Mammary epithelial cell (primary cell): ENCODE measurements at regions not wholly inside any gene's neighbourhood (a gene's known extent, or its start where the extent isn't known, plus 50 kb on each side); places are given as distances from the start of the nearest gene placed in this dataset.

Experiments used
- EZH2 ChIP-seq: IDR thresholded peaks from 2 replicates; pipeline ENCODE4 v1.6.1; 2012; ENCODE audit warnings: low read length, inconsistent platforms, borderline replicate concordance
- TF ChIP-seq, protein P1 (sequence below), 2 donors: IDR thresholded peaks in 1 of 2; conservative IDR thresholded peaks in 1 of 2; 2 replicates each; pipeline ENCODE4 v1.5.1; 2011 to 2012; ENCODE audit warnings: inconsistent platforms in 2 of 2, low read length in 2 of 2, mild to moderate bottlenecking in 2 of 2, control low read depth in 1 of 2, low read depth in 1 of 2; ENCODE audit not compliant: insufficient read depth in 1 of 2; ENCODE audit errors: extremely low read depth in 1 of 2

DNA sequence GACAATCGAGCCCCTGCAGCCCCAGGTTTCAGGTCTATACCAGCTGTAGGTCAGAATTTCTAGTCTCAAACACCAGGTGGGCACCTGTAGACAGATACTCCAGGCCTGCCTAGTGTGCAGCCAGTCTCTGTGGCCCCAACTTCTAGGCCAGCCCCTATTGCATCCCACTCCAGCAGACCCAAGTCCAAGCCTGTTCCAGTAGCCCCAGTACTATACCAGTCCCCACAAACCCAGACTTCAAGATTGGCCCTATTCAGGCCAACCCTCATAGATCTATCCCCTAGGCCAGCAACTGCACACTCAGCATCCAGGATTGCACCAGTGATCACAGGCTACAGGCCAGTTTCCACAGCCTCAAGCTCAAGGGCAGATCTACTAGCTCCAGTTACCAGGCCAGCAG, 344.0 kb downstream of the PYDC2 start:
- TF ChIP-seq, protein P1, sequence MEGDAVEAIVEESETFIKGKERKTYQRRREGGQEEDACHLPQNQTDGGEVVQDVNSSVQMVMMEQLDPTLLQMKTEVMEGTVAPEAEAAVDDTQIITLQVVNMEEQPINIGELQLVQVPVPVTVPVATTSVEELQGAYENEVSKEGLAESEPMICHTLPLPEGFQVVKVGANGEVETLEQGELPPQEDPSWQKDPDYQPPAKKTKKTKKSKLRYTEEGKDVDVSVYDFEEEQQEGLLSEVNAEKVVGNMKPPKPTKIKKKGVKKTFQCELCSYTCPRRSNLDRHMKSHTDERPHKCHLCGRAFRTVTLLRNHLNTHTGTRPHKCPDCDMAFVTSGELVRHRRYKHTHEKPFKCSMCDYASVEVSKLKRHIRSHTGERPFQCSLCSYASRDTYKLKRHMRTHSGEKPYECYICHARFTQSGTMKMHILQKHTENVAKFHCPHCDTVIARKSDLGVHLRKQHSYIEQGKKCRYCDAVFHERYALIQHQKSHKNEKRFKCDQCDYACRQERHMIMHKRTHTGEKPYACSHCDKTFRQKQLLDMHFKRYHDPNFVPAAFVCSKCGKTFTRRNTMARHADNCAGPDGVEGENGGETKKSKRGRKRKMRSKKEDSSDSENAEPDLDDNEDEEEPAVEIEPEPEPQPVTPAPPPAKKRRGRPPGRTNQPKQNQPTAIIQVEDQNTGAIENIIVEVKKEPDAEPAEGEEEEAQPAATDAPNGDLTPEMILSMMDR (conservative IDR thresholded peaks at IDR 0.05 in 1 of 2, IDR thresholded peaks at IDR 0.05 in 1 of 2; ENCODE audit: extremely low read depth in 1 of 2, insufficient read depth in 1 of 2, low read depth in 1 of 2, low read length in 2 of 2): no peak
- no peak for TF ChIP-seq EZH2
